GM23338 (cell line): ENCODE measurements at regions not wholly inside any gene's neighbourhood (a gene's known extent, or its start where the extent isn't known, plus 50 kb on each side); places are given as distances from the start of the nearest gene placed in this dataset.

Source experiments
- ATAC-seq: fragments of 200-7000 bp; cut with Tn5 transposase; 3 replicates; pipeline ENCODE4 v1.9.1; 2020
- DNase-seq: peaks from one replicate; pipeline ENCODE4 v3.0.0-alpha.2; 2015; ENCODE audit warnings: low spot score
- H2AFZ ChIP-seq: fragments of 200-600 bp; sonication (generic); 2 replicates; pipeline ENCODE4 v1.8.0; 2016; ENCODE audit warnings: antibody characterized with exemption, mild to moderate bottlenecking, moderate library complexity
- H3F3A ChIP-seq: fragments of 200-600 bp; sonication (generic); replicated peaks from 2 replicates; pipeline ENCODE4 v1.8.0; 2017; ENCODE audit warnings: antibody characterized with exemption, mixed run types, low read depth
- H3K27ac ChIP-seq: fragments of 200-600 bp; sonication (generic); 2 replicates; pipeline ENCODE4 v1.6.1; 2016; ENCODE audit warnings: low read depth
- H3K27me3 ChIP-seq: fragments of 200-600 bp; sonication (generic); 2 replicates; pipeline ENCODE4 v1.8.0; 2016; ENCODE audit warnings: mild to moderate bottlenecking, mixed run types, moderate library complexity; ENCODE audit not compliant: insufficient read depth
- H3K36me3 ChIP-seq: fragments of 200-600 bp; sonication (generic); 2 replicates; pipeline ENCODE4 v1.8.0; 2016; ENCODE audit warnings: mild to moderate bottlenecking; ENCODE audit not compliant: insufficient read depth
- H3K4me1 ChIP-seq: fragments of 200-600 bp; sonication (generic); 2 replicates; pipeline ENCODE4 v1.8.0; 2016; ENCODE audit warnings: mild to moderate bottlenecking, moderate library complexity; ENCODE audit not compliant: insufficient read depth
- H3K4me2 ChIP-seq: fragments of 200-600 bp; sonication (generic); 2 replicates; pipeline ENCODE4 v1.7.1; 2017; ENCODE audit warnings: mixed run types
- H3K4me3 ChIP-seq: fragments of 200-600 bp; sonication (generic); 2 replicates; pipeline ENCODE4 v1.6.1; 2016; ENCODE audit warnings: mixed run types
- H3K79me2 ChIP-seq: fragments of 200-600 bp; sonication (generic); replicated peaks from 2 replicates; pipeline ENCODE4 v1.8.0; 2017; ENCODE audit warnings: mild to moderate bottlenecking; ENCODE audit not compliant: insufficient read depth
- H3K9me2 ChIP-seq: fragments of 200-600 bp; sonication (generic); 2 replicates; pipeline ENCODE4 v1.8.0; 2017; ENCODE audit not compliant: insufficient read depth
- H4K20me1 ChIP-seq: fragments of 200-600 bp; sonication (generic); replicated peaks from 2 replicates; pipeline ENCODE4 v1.8.0; 2017; ENCODE audit warnings: mild to moderate bottlenecking; ENCODE audit not compliant: insufficient read depth
- H3K27ac Mint-ChIP-seq: 2 replicates; pipeline ENCODE4 v1.8.0; 2020; ENCODE audit warnings: inconsistent platforms, mild to moderate bottlenecking, moderate library complexity, mixed read lengths
- H3K27me3 Mint-ChIP-seq: 3 replicates; pipeline ENCODE4 v1.8.0; 2022; ENCODE audit warnings: low read depth, mild to moderate bottlenecking, moderate library complexity, mixed read lengths, inconsistent platforms; ENCODE audit not compliant: insufficient read depth, poor library complexity
- H3K36me3 Mint-ChIP-seq: 3 replicates; pipeline ENCODE4 v1.8.0; 2021; ENCODE audit warnings: low read depth, mild to moderate bottlenecking, inconsistent platforms, moderate library complexity, mixed read lengths
- H3K4me1 Mint-ChIP-seq: 3 replicates; pipeline ENCODE4 v1.8.0; 2020; ENCODE audit warnings: mild to moderate bottlenecking, inconsistent platforms, mixed read lengths
- H3K4me3 Mint-ChIP-seq: 3 replicates; pipeline ENCODE4 v1.8.0; 2021; ENCODE audit warnings: moderate library complexity, mild to moderate bottlenecking, inconsistent platforms, mixed read lengths
- H3K9me3 Mint-ChIP-seq: 3 replicates; pipeline ENCODE4 v1.8.0; 2020; ENCODE audit warnings: moderate library complexity, mild to moderate bottlenecking, inconsistent platforms, mixed read lengths
- CREB1 ChIP-seq: fragments of 250-450 bp; sonication (Bioruptor Pico); IDR thresholded peaks from 2 replicates; pipeline ENCODE4 v1.5.0; 2020; ENCODE audit warnings: low read depth, mild to moderate bottlenecking, moderate library complexity
- ETS1 ChIP-seq: IDR thresholded peaks from 2 replicates; pipeline ENCODE4 v1.6.1; 2016; ENCODE audit warnings: antibody characterized with exemption
- EZH2 ChIP-seq: fragments of 200-600 bp; sonication (generic); IDR thresholded peaks from one replicate; pipeline ENCODE4 v1.8.0; 2017; ENCODE audit warnings: antibody characterized with exemption, mild to moderate bottlenecking, low read depth; ENCODE audit not compliant: unreplicated experiment
- EZH2phosphoT487 ChIP-seq: fragments of 200-600 bp; sonication (generic); IDR thresholded peaks from one replicate; pipeline ENCODE4 v1.8.1; 2018; ENCODE audit warnings: antibody characterized with exemption; ENCODE audit not compliant: unreplicated experiment
- JUNB ChIP-seq: IDR thresholded peaks from one replicate; pipeline ENCODE4 v1.6.1; 2016; ENCODE audit warnings: antibody characterized with exemption; ENCODE audit not compliant: unreplicated experiment
- NANOG ChIP-seq: IDR thresholded peaks from 2 replicates; pipeline ENCODE4 v1.6.1; 2016; ENCODE audit warnings: antibody characterized with exemption, borderline replicate concordance
- POLR2AphosphoS5 ChIP-seq: IDR thresholded peaks from 2 replicates; pipeline ENCODE4 v1.6.1; 2016; ENCODE audit warnings: antibody characterized with exemption, low read depth
- REST ChIP-seq: IDR thresholded peaks from one replicate; pipeline ENCODE4 v1.6.1; 2018; ENCODE audit warnings: antibody characterized with exemption; ENCODE audit not compliant: unreplicated experiment
- STAT1 ChIP-seq: IDR thresholded peaks from one replicate; pipeline ENCODE4 v1.6.1; 2016; ENCODE audit warnings: antibody characterized with exemption; ENCODE audit not compliant: unreplicated experiment
- ZNF114 ChIP-seq: fragments of 250-450 bp; sonication (Bioruptor Pico); IDR thresholded peaks from 2 replicates; pipeline ENCODE4 v1.5.0; 2020; ENCODE audit warnings: mild to moderate bottlenecking, moderate library complexity
- ZNF331 ChIP-seq: fragments of 250-450 bp; sonication (Bioruptor Pico); IDR thresholded peaks from 2 replicates; pipeline ENCODE4 v1.5.0; 2020; ENCODE audit warnings: low read depth, mild to moderate bottlenecking, moderate library complexity
- ZNF462 ChIP-seq: fragments of 250-450 bp; sonication (Bioruptor Pico); IDR thresholded peaks from 2 replicates; pipeline ENCODE4 v1.5.0; 2020; ENCODE audit warnings: mild to moderate bottlenecking, moderate library complexity
- TF ChIP-seq, protein P1 (sequence below), 2 experiments: fragments of 200-600 bp in 1 of 2; sonication (generic) in 1 of 2; conservative IDR thresholded peaks; 2 replicates each; pipeline versions ENCODE4 v1.5.1 to v1.6.1; 2016 to 2017; ENCODE audit warnings: antibody characterized with exemption in 2 of 2, low read depth in 2 of 2, mild to moderate bottlenecking in 2 of 2, moderate library complexity in 1 of 2

DNA sequence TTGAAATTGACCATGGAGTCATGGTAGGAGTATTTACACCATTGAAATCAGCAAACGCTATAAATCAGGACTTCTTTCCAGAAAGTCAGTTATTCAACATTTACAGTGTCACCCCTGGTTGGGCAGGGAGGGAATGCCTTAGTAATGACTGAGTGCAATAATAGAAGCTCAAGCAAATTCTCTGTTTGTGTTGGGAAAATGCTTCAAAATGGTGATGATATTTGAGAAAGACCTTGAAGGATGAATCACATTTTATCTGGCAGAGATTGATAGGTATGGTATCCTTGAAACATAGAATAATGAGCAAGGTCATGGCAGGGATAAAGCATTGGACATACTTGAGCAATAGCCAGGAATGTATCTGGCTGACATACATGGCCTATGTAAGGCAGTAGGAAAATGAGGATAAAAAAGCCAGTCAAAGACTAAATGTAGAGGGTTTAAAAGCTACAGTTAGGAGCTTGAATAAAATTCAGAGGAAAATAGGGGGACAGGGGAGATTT, 248.7 kb downstream of the FMR1NB start:
- no peak overlapping the region for H3K4me3 ChIP-seq
- Mint-ChIP-seq H3K4me1 (no peaks in the 10 kb centered on the region), H3K36me3 (no peaks in the 10 kb centered on the region), H3K27me3 (no peaks in the 10 kb centered on the region), H3K4me3 (no peak overlapping the region), H3K9me3 (peaks cover 5% of the 10 kb centered on the region), H3K27ac (no peak overlapping the region)
- H3F3A ChIP-seq: no peaks in the 10 kb centered on the region
- H3K4me2 ChIP-seq: no peak overlapping the region
- no peak for ATAC-seq
- no peak for DNase-seq
- H4K20me1 ChIP-seq: no peaks in the 10 kb centered on the region
- no peaks in the 10 kb centered on the region for H3K79me2 ChIP-seq
- H3K27me3 ChIP-seq: no peaks in the 10 kb centered on the region
- no peak overlapping the region for H3K27ac ChIP-seq
- TF ChIP-seq, protein P1, sequence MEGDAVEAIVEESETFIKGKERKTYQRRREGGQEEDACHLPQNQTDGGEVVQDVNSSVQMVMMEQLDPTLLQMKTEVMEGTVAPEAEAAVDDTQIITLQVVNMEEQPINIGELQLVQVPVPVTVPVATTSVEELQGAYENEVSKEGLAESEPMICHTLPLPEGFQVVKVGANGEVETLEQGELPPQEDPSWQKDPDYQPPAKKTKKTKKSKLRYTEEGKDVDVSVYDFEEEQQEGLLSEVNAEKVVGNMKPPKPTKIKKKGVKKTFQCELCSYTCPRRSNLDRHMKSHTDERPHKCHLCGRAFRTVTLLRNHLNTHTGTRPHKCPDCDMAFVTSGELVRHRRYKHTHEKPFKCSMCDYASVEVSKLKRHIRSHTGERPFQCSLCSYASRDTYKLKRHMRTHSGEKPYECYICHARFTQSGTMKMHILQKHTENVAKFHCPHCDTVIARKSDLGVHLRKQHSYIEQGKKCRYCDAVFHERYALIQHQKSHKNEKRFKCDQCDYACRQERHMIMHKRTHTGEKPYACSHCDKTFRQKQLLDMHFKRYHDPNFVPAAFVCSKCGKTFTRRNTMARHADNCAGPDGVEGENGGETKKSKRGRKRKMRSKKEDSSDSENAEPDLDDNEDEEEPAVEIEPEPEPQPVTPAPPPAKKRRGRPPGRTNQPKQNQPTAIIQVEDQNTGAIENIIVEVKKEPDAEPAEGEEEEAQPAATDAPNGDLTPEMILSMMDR (conservative IDR thresholded peaks at IDR 0.05; ENCODE audit: low read depth in 2 of 2): no peak
- TF ChIP-seq POLR2AphosphoS5 (no peak), ZNF331 (CRISPR knock-in tag) (no peak), CREB1 (CRISPR knock-in tag) (no peak), JUNB (no peak), EZH2phosphoT487 (no peak), ZNF462 (CRISPR knock-in tag) (no peak), EZH2 (no peak), NANOG (no peak), STAT1 (no peak), REST (no peak), ETS1 (no peak), ZNF114 (CRISPR knock-in tag) (no peak)
- no peaks in the 10 kb centered on the region for H3K36me3 ChIP-seq
- H3K4me1 ChIP-seq: no peaks in the 10 kb centered on the region
- no peak overlapping the region for H2AFZ ChIP-seq
- H3K9me2 ChIP-seq: no peaks in the 10 kb centered on the region
